ENCODE measurements at regions not wholly inside any gene's neighbourhood (a gene's known extent, or its start where the extent isn't known, plus 50 kb on each side); places are given as distances from the start of the nearest gene placed in this dataset.

- no peak for TF ChIP-seq ZNF274 (IDR thresholded peaks at IDR 0.05; ENCODE audit: borderline replicate concordance, extremely low read depth, low read length)
- no peak for TF ChIP-seq EZH2 (IDR thresholded peaks at IDR 0.05; ENCODE audit: low read depth, low read length, severe bottlenecking)
- TF ChIP-seq, protein P1, sequence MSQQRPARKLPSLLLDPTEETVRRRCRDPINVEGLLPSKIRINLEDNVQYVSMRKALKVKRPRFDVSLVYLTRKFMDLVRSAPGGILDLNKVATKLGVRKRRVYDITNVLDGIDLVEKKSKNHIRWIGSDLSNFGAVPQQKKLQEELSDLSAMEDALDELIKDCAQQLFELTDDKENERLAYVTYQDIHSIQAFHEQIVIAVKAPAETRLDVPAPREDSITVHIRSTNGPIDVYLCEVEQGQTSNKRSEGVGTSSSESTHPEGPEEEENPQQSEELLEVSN (IDR thresholded peaks at IDR 0.05) = no peak
- TF ChIP-seq RAD21 (IDR thresholded peaks at IDR 0.05 in 1 of 2, conservative IDR thresholded peaks at IDR 0.05 in 1 of 2; ENCODE audit: low read depth in 2 of 2, low read length in 2 of 2) = no peak
- TF ChIP-seq CHD2 (IDR thresholded peaks at IDR 0.05; ENCODE audit: low read length) = no peak
- TF ChIP-seq USF2 (IDR thresholded peaks at IDR 0.05; ENCODE audit: low read length) = no peak
- no peak for TF ChIP-seq HDAC6 (IDR thresholded peaks at IDR 0.05; ENCODE audit: low read depth, low read length)
- TF ChIP-seq, protein P2, sequence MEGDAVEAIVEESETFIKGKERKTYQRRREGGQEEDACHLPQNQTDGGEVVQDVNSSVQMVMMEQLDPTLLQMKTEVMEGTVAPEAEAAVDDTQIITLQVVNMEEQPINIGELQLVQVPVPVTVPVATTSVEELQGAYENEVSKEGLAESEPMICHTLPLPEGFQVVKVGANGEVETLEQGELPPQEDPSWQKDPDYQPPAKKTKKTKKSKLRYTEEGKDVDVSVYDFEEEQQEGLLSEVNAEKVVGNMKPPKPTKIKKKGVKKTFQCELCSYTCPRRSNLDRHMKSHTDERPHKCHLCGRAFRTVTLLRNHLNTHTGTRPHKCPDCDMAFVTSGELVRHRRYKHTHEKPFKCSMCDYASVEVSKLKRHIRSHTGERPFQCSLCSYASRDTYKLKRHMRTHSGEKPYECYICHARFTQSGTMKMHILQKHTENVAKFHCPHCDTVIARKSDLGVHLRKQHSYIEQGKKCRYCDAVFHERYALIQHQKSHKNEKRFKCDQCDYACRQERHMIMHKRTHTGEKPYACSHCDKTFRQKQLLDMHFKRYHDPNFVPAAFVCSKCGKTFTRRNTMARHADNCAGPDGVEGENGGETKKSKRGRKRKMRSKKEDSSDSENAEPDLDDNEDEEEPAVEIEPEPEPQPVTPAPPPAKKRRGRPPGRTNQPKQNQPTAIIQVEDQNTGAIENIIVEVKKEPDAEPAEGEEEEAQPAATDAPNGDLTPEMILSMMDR (IDR thresholded peaks at IDR 0.05; ENCODE audit: control extremely low read depth in 1 of 3, insufficient read depth in 1 of 3, low read depth in 1 of 3, low read length in 3 of 3) = no peak
- TF ChIP-seq SIN3A (conservative IDR thresholded peaks at IDR 0.05 in 1 of 2, IDR thresholded peaks at IDR 0.05 in 1 of 2; ENCODE audit: low read depth in 1 of 2, low read length in 2 of 2) = no peak
- TF ChIP-seq EGR1 (IDR thresholded peaks at IDR 0.05; ENCODE audit: borderline replicate concordance, low read depth, low read length) = no peak
- no peak for TF ChIP-seq MAFK (IDR thresholded peaks at IDR 0.05; ENCODE audit: low read depth, low read length)
- no peak for TF ChIP-seq YY1 (IDR thresholded peaks at IDR 0.05; ENCODE audit: low read depth, low read length)
- TF ChIP-seq POLR2A (IDR thresholded peaks at IDR 0.05; ENCODE audit: control extremely low read depth in 1 of 2, low read depth in 2 of 2, low read length in 2 of 2) = no peak
- TF ChIP-seq POLR2AphosphoS5 (IDR thresholded peaks at IDR 0.05; ENCODE audit: low read depth, low read length) = no peak
Measured at GRCh38 chr20:18992418-18992817, 178.8 kb downstream of the SCP2D1 start.

All from H1 (cell line).